Mammary epithelial cell (primary cell): ENCODE measurements at regions not wholly inside any gene's neighbourhood (a gene's known extent, or its start where the extent isn't known, plus 50 kb on each side); places are given as distances from the start of the nearest gene placed in this dataset.

Experiments used
- CTCF ChIP-seq, 2 donors: IDR thresholded peaks in 1 of 2; conservative IDR thresholded peaks in 1 of 2; 2 replicates each; pipeline ENCODE4 v1.5.1; 2011 to 2012; ENCODE audit warnings: inconsistent platforms in 2 of 2, low read length in 2 of 2, mild to moderate bottlenecking in 2 of 2, control low read depth in 1 of 2, low read depth in 1 of 2; ENCODE audit not compliant: insufficient read depth in 1 of 2; ENCODE audit errors: extremely low read depth in 1 of 2
- EZH2 ChIP-seq: IDR thresholded peaks from 2 replicates; pipeline ENCODE4 v1.6.1; 2012; ENCODE audit warnings: low read length, inconsistent platforms, borderline replicate concordance

DNA sequence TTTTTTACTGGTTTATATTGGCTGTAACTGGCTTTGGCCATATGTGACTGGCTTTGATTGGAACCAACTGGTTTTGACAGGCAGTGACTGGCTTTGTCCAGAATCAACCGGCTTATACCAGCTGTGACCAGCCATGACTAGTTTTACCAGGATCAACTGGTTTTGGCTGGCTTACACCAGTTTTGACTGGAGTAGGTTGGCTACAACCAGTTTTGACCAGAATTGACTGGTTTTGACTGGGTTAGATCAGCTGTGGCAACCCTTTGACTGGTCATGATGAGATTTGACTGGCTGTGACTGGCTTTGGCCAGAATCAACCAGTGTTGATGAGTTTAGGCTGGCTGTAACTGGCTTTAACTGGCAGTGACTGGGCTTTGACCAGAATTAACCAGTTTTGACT, 169.2 kb upstream of the AMOT start:
- TF ChIP-seq CTCF (conservative IDR thresholded peaks at IDR 0.05 in 1 of 2, IDR thresholded peaks at IDR 0.05 in 1 of 2; ENCODE audit: extremely low read depth in 1 of 2, insufficient read depth in 1 of 2, low read depth in 1 of 2, low read length in 2 of 2) (no peak), EZH2 (no peak)
